Naive thymus-derived CD4-positive, alpha-beta T cell (primary cell): ENCODE measurements at regions not wholly inside any gene's neighbourhood (a gene's known extent, or its start where the extent isn't known, plus 50 kb on each side); places are given as distances from the start of the nearest gene placed in this dataset.

Experiments
- ATAC-seq: fragments of 150-1000 bp; cut with Tn5 transposase; 2 replicates; pipeline ENCODE4 v1.10.0; 2021; ENCODE audit warnings: mild to moderate bottlenecking, moderate library complexity
- CTCF ChIA-PET: fragments of 350-600 bp; sonication (Branson Sonifier 250); formaldehyde crosslinking; loops from one replicate; lab custom pipeline; 2021; ENCODE audit warnings: antibody characterized with exemption; lab: Charles Lee
- POLR2A ChIA-PET: fragments of 350-600 bp; sonication (Branson Sonifier 250); formaldehyde crosslinking; loops from one replicate; lab custom pipeline; 2021; ENCODE audit warnings: antibody characterized with exemption, inconsistent platforms; lab: Charles Lee
- DNase-seq, 9 donors: peaks; one replicate each; pipeline versions ENCODE4 v3.0.0 to v3.0.0-alpha.2; 2020 to 2022; ENCODE audit warnings: mixed read lengths in 1 of 9
- H3K27ac ChIP-seq: one replicate; pipeline ENCODE4 v1.7.0; 2013; ENCODE audit warnings: mild to moderate bottlenecking, low read depth, low read length, moderate library complexity
- H3K27me3 ChIP-seq, 2 donors: one replicate each; pipeline ENCODE4 v1.7.0; 2013; ENCODE audit warnings: low read length in 2 of 2, mild to moderate bottlenecking in 2 of 2, moderate library complexity in 2 of 2; ENCODE audit not compliant: control insufficient read depth in 2 of 2, insufficient read depth in 2 of 2
- H3K36me3 ChIP-seq, 3 experiments: 1 replicate in 2 of 3; 2 replicates in 1 of 3; pipeline ENCODE4 v1.7.0; 2013; ENCODE audit warnings: low read length in 3 of 3, mild to moderate bottlenecking in 3 of 3, moderate library complexity in 1 of 3; ENCODE audit not compliant: insufficient read depth in 3 of 3, control insufficient read depth in 2 of 3
- H3K4me1 ChIP-seq, 2 donors: one replicate each; pipeline ENCODE4 v1.7.0; 2013; ENCODE audit warnings: low read length in 2 of 2, mild to moderate bottlenecking in 2 of 2, moderate library complexity in 1 of 2; ENCODE audit not compliant: control insufficient read depth in 2 of 2, insufficient read depth in 2 of 2
- H3K4me3 ChIP-seq: 2 replicates; pipeline ENCODE4 v1.7.0; 2013; ENCODE audit warnings: mild to moderate bottlenecking, low read length
- H3K9me3 ChIP-seq, 3 experiments: 1 replicate in 2 of 3; 2 replicates in 1 of 3; pipeline ENCODE4 v1.7.0; 2013; ENCODE audit warnings: low read length in 3 of 3; ENCODE audit not compliant: control insufficient read depth in 2 of 3
- H3K27ac Mint-ChIP-seq, 9 donors: one replicate each; pipeline ENCODE4 v1.8.0; 2020 to 2022; ENCODE audit warnings: mixed read lengths in 9 of 9, mild to moderate bottlenecking in 8 of 9, moderate library complexity in 5 of 9, inconsistent platforms in 2 of 9
- H3K27me3 Mint-ChIP-seq, 5 donors: one replicate each; pipeline ENCODE4 v1.8.0; 2021 to 2022; ENCODE audit warnings: mixed read lengths in 5 of 5, mild to moderate bottlenecking in 1 of 5
- H3K36me3 Mint-ChIP-seq, 5 donors: one replicate each; pipeline ENCODE4 v1.8.0; 2020 to 2022; ENCODE audit warnings: mixed read lengths in 5 of 5, mild to moderate bottlenecking in 3 of 5, inconsistent platforms in 1 of 5
- H3K4me1 Mint-ChIP-seq, 7 donors: one replicate each; pipeline ENCODE4 v1.8.0; 2020 to 2022; ENCODE audit warnings: mixed read lengths in 7 of 7, mild to moderate bottlenecking in 3 of 7, inconsistent platforms in 1 of 7
- H3K4me3 Mint-ChIP-seq, 10 donors: one replicate each; pipeline ENCODE4 v1.8.0; 2020 to 2022; ENCODE audit warnings: mild to moderate bottlenecking in 10 of 10, mixed read lengths in 10 of 10, moderate library complexity in 6 of 10, inconsistent platforms in 2 of 10
- H3K9me3 Mint-ChIP-seq, 11 donors: one replicate each; pipeline ENCODE4 v1.8.0; 2020 to 2022; ENCODE audit warnings: mixed read lengths in 11 of 11, mild to moderate bottlenecking in 4 of 11, inconsistent platforms in 1 of 11, moderate library complexity in 1 of 11
- intact Hi-C, 2 donors: fragments of 100-400 bp; cut with micrococcal nuclease; formaldehyde crosslinking; loops; one replicate each; pipeline ENCODE4 v1.15.1; 2023

GRCh38 chr4:67030636-67031035 lies 514.7 kb downstream of the CENPC start:
- Mint-ChIP-seq H3K36me3 (no peaks in the 10 kb centered on the region), H3K4me1 (no peaks in the 10 kb centered on the region), H3K27me3 (no peaks in the 10 kb centered on the region), H3K27ac (no peak overlapping the region), H3K4me3 (no peak overlapping the region), H3K9me3 (peaks cover 0 to 7% (median 1%) of the 10 kb centered on the region in 11 donors)
- DNase-seq = no peak
- POLR2A ChIA-PET = no interaction called here
- Histone ChIP-seq H3K4me3 (no peak overlapping the region), H3K27ac (no peak overlapping the region), H3K27me3 (no peaks in the 10 kb centered on the region), H3K4me1 (no peaks in the 10 kb centered on the region), H3K9me3 (no peaks in the 10 kb centered on the region), H3K36me3 (no peaks in the 10 kb centered on the region)
- ATAC-seq = no peak
- CTCF ChIA-PET = no interaction called here
- intact Hi-C loops = no loop called here

- no peaks in the 10 kb centered on the region for H3K27me3 Mint-ChIP-seq
- no peaks in the 10 kb centered on the region for H3K4me1 Mint-ChIP-seq
- H3K9me3 Mint-ChIP-seq = peaks cover 0 to 38% (median 6%) of the 10 kb centered on the region in 11 donors
- H3K27ac Mint-ChIP-seq = no peak overlapping the region
- no peaks in the 10 kb centered on the region for H3K36me3 ChIP-seq
- POLR2A ChIA-PET = no interaction called here
- H3K36me3 Mint-ChIP-seq = no peaks in the 10 kb centered on the region
- CTCF ChIA-PET = no interaction called here
- H3K27ac ChIP-seq = no peak overlapping the region
- no peaks in the 10 kb centered on the region for H3K9me3 ChIP-seq
- H3K27me3 ChIP-seq = no peaks in the 10 kb centered on the region
- no peaks in the 10 kb centered on the region for H3K4me1 ChIP-seq
- no peak overlapping the region for H3K4me3 ChIP-seq
- intact Hi-C loops = no loop called here
- DNase-seq = no peak
- ATAC-seq = no peak
- no peak overlapping the region for H3K4me3 Mint-ChIP-seq
These were observed 524.9 kb downstream of the CENPC start for GRCh38 chr4:67020438-67020797.

- H3K9me3 Mint-ChIP-seq = peaks cover 0 to 37% (median 6%) of the 10 kb centered on the region in 11 donors
- POLR2A ChIA-PET = no interaction called here
- H3K36me3 ChIP-seq = no peaks in the 10 kb centered on the region
- DNase-seq (no peak), ATAC-seq (no peak)
- no peak overlapping the region for H3K27ac Mint-ChIP-seq
- H3K4me3 Mint-ChIP-seq = no peak overlapping the region
- H3K27me3 ChIP-seq = no peaks in the 10 kb centered on the region
- H3K4me1 ChIP-seq = no peaks in the 10 kb centered on the region
- intact Hi-C loops = no loop called here
- H3K4me1 Mint-ChIP-seq = no peaks in the 10 kb centered on the region
- CTCF ChIA-PET = no interaction called here
- no peak overlapping the region for H3K27ac ChIP-seq
- no peaks in the 10 kb centered on the region for H3K27me3 Mint-ChIP-seq
- H3K4me3 ChIP-seq = no peak overlapping the region
- no peaks in the 10 kb centered on the region for H3K9me3 ChIP-seq
- no peaks in the 10 kb centered on the region for H3K36me3 Mint-ChIP-seq
These were observed 525.4 kb downstream of the CENPC start for GRCh38 chr4:67019686-67020437.

- H3K27ac ChIP-seq = no peak overlapping the region
- no peaks in the 10 kb centered on the region for H3K36me3 ChIP-seq
- ChIA-PET POLR2A (no interaction called here), CTCF (no interaction called here)
- H3K4me3 ChIP-seq = no peak overlapping the region
- H3K4me3 Mint-ChIP-seq = no peak overlapping the region
- H3K27ac Mint-ChIP-seq = no peak overlapping the region
- no peaks in the 10 kb centered on the region for H3K4me1 ChIP-seq
- H3K36me3 Mint-ChIP-seq = no peaks in the 10 kb centered on the region
- no peaks in the 10 kb centered on the region for H3K27me3 Mint-ChIP-seq
- H3K27me3 ChIP-seq = no peaks in the 10 kb centered on the region
- ATAC-seq (no peak), DNase-seq (no peak)
- peaks cover 0 to 4% (median 0%) of the 10 kb centered on the region in 3 experiments for H3K9me3 ChIP-seq
- H3K9me3 Mint-ChIP-seq = peaks cover 3 to 37% (median 11%) of the 10 kb centered on the region in 11 donors
- intact Hi-C loops = no loop called here
- H3K4me1 Mint-ChIP-seq = no peaks in the 10 kb centered on the region
These were observed 530.7 kb downstream of the CENPC start for GRCh38 chr4:67014592-67014991.

GRCh38 chr4:67006791-67007190 lies 538.5 kb downstream of the CENPC start:
- DNase-seq = no peak
- no peak overlapping the region for H3K27ac ChIP-seq
- intact Hi-C loops = no loop called here
- H3K4me1 ChIP-seq = no peaks in the 10 kb centered on the region
- H3K27me3 ChIP-seq = no peaks in the 10 kb centered on the region
- H3K36me3 ChIP-seq = no peaks in the 10 kb centered on the region
- ChIA-PET CTCF (no interaction called here), POLR2A (no interaction called here)
- peaks cover 0 to under 1% (median 0%) of the 10 kb centered on the region in 3 experiments for H3K9me3 ChIP-seq
- no peak overlapping the region for H3K27ac Mint-ChIP-seq
- H3K9me3 Mint-ChIP-seq = peaks cover 0 to 18% (median 5%) of the 10 kb centered on the region in 11 donors
- no peaks in the 10 kb centered on the region for H3K4me1 Mint-ChIP-seq
- H3K27me3 Mint-ChIP-seq = no peaks in the 10 kb centered on the region
- no peak overlapping the region for H3K4me3 Mint-ChIP-seq
- H3K36me3 Mint-ChIP-seq = no peaks in the 10 kb centered on the region
- ATAC-seq = no peak
- no peak overlapping the region for H3K4me3 ChIP-seq

DNA sequence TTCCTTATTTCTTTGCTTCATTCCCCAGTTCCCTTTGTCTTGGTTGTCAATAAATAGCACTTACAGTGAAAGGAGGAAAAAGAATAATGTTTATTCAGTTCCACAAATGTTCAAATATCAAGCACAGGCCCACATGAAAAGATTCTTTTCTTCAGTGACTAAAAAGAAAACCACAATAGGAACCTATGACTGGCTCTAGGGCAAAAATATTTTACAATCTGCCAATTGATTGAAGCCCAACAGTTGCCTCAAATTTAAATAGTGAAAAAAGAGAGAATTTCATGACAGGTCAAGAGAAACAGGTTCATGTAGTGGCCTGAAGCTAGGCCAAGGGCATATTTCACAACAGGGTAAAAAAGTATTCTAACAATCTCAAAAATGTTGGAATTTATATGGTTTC lies 553.8 kb downstream of the CENPC start:
- H3K36me3 Mint-ChIP-seq = peaks cover 0 to 7% (median 0%) of the 10 kb centered on the region in 5 donors
- intact Hi-C loops = no loop called here
- no peak overlapping the region for H3K27ac Mint-ChIP-seq
- H3K27me3 ChIP-seq = no peaks in the 10 kb centered on the region
- no peaks in the 10 kb centered on the region for H3K4me1 Mint-ChIP-seq
- ChIA-PET CTCF (no interaction called here), POLR2A (no interaction called here)
- no peak overlapping the region for H3K27ac ChIP-seq
- DNase-seq = no peak
- no peak for ATAC-seq
- H3K4me1 ChIP-seq = no peaks in the 10 kb centered on the region
- H3K9me3 Mint-ChIP-seq = peaks cover 3 to 28% (median 9%) of the 10 kb centered on the region in 11 donors
- no peaks in the 10 kb centered on the region for H3K36me3 ChIP-seq
- H3K27me3 Mint-ChIP-seq = no peaks in the 10 kb centered on the region
- H3K4me3 Mint-ChIP-seq = no peak overlapping the region
- H3K9me3 ChIP-seq = no peaks in the 10 kb centered on the region
- no peak overlapping the region for H3K4me3 ChIP-seq

- intact Hi-C loops = no loop called here
- no peaks in the 10 kb centered on the region for H3K9me3 ChIP-seq
- Mint-ChIP-seq H3K4me3 (no peak overlapping the region), H3K27ac (no peak overlapping the region), H3K27me3 (no peaks in the 10 kb centered on the region), H3K36me3 (no peaks in the 10 kb centered on the region), H3K4me1 (no peaks in the 10 kb centered on the region), H3K9me3 (peaks cover 0 to 11% (median 0%) of the 10 kb centered on the region in 11 donors)
- H3K27ac ChIP-seq = no peak overlapping the region
- H3K36me3 ChIP-seq = no peaks in the 10 kb centered on the region
- no peaks in the 10 kb centered on the region for H3K4me1 ChIP-seq
- H3K27me3 ChIP-seq = no peaks in the 10 kb centered on the region
- no peak for ATAC-seq
- DNase-seq = no peak
- ChIA-PET POLR2A (no interaction called here), CTCF (no interaction called here)
- H3K4me3 ChIP-seq = no peak overlapping the region
These were observed 570.6 kb downstream of the CENPC start for GRCh38 chr4:66974665-66975064.
